CD14-positive monocyte (primary cell): ENCODE measurements at regions not wholly inside any gene's neighbourhood (a gene's known extent, or its start where the extent isn't known, plus 50 kb on each side); places are given as distances from the start of the nearest gene placed in this dataset.
"Not testable (repeated sequence)": the region's sequence is repeated elsewhere in the genome, so short reads cannot be mapped to it uniquely, and the experiment has no call there.

Experiments used
- DNase-seq, 3 donors: peaks; one replicate each; pipeline ENCODE4 v3.0.0-alpha.2; 2011 to 2022
- H2AFZ ChIP-seq: 2 replicates; pipeline ENCODE4 v1.6.0; 2012; ENCODE audit warnings: mild to moderate bottlenecking, low read depth, low read length, inconsistent platforms; ENCODE audit not compliant: insufficient read depth, poor library complexity, severe bottlenecking
- H3K27ac ChIP-seq, 2 donors: 1 replicate in 1 of 2; 2 replicates in 1 of 2; pipeline ENCODE4 v1.5.1; 2012 to 2013; ENCODE audit warnings: low read length in 2 of 2, control low read depth in 1 of 2, inconsistent platforms in 1 of 2, low read depth in 1 of 2, mild to moderate bottlenecking in 1 of 2
- H3K27me3 ChIP-seq, 2 donors: one replicate each; pipeline versions ENCODE4 v1.6.0 to v1.6.1; 2011 to 2013; ENCODE audit warnings: low read length in 2 of 2; ENCODE audit not compliant: control insufficient read depth in 2 of 2, insufficient read depth in 2 of 2
- H3K36me3 ChIP-seq, 2 donors: replicated peaks in 1 of 2; 1 replicate in 1 of 2; 2 replicates in 1 of 2; pipeline versions ENCODE4 v1.5.1 to v1.6.1; 2012 to 2013; ENCODE audit warnings: low read length in 2 of 2, control low read depth in 1 of 2, inconsistent platforms in 1 of 2, mild to moderate bottlenecking in 1 of 2; ENCODE audit not compliant: insufficient read depth in 2 of 2, control insufficient read depth in 1 of 2
- H3K4me1 ChIP-seq, 2 donors: 1 replicate in 1 of 2; 2 replicates in 1 of 2; pipeline versions ENCODE4 v1.5.1 to v1.6.1; 2012 to 2013; ENCODE audit warnings: low read length in 2 of 2, control low read depth in 1 of 2, inconsistent platforms in 1 of 2, mild to moderate bottlenecking in 1 of 2, moderate library complexity in 1 of 2; ENCODE audit not compliant: insufficient read depth in 2 of 2, control insufficient read depth in 1 of 2
- H3K4me2 ChIP-seq: replicated peaks from 2 replicates; pipeline ENCODE3; 2012; ENCODE audit warnings: low read length, moderate library complexity, mild to moderate bottlenecking; ENCODE audit not compliant: poor library complexity, severe bottlenecking; ENCODE audit errors: extremely low read depth
- H3K4me3 ChIP-seq, 3 experiments: fragments of 200-600 bp in 1 of 3; sonication (generic) in 1 of 3; replicated peaks in 1 of 3; 1 replicate in 2 of 3; 2 replicates in 1 of 3; pipeline ENCODE4 v1.5.1; 2011 to 2013; ENCODE audit warnings: low read length in 3 of 3, mild to moderate bottlenecking in 3 of 3, control low read depth in 2 of 3, low read depth in 2 of 3, inconsistent platforms in 1 of 3, moderate library complexity in 1 of 3
- H3K79me2 ChIP-seq: 2 replicates; pipeline ENCODE4 v1.6.0; 2012; ENCODE audit warnings: mild to moderate bottlenecking, control low read depth, inconsistent platforms, low read length, moderate library complexity; ENCODE audit not compliant: insufficient read depth
- H3K9ac ChIP-seq: 2 replicates; pipeline ENCODE4 v1.6.0; 2017; ENCODE audit warnings: low read length, mild to moderate bottlenecking; ENCODE audit not compliant: insufficient read depth, poor library complexity, severe bottlenecking
- H3K9me3 ChIP-seq, 2 donors: replicated peaks in 1 of 2; 1 replicate in 1 of 2; 2 replicates in 1 of 2; pipeline versions ENCODE4 v1.5.1 to v1.6.1; 2012 to 2013; ENCODE audit warnings: low read length in 2 of 2, control low read depth in 1 of 2; ENCODE audit not compliant: control insufficient read depth in 1 of 2, insufficient read depth in 1 of 2
- H4K20me1 ChIP-seq: 2 replicates; pipeline ENCODE4 v1.6.0; 2012; ENCODE audit warnings: mild to moderate bottlenecking, low read length, control low read depth, moderate library complexity; ENCODE audit not compliant: insufficient read depth
- H3K27ac Mint-ChIP-seq, 7 donors: one replicate each; pipeline ENCODE4 v1.8.0; 2020; ENCODE audit warnings: mild to moderate bottlenecking in 7 of 7, mixed read lengths in 7 of 7, moderate library complexity in 6 of 7, inconsistent platforms in 2 of 7
- H3K27me3 Mint-ChIP-seq, 3 donors: one replicate each; pipeline ENCODE4 v1.8.0; 2021 to 2022; ENCODE audit warnings: low read depth in 3 of 3, mild to moderate bottlenecking in 3 of 3, mixed read lengths in 3 of 3, moderate library complexity in 3 of 3, inconsistent platforms in 1 of 3
- H3K36me3 Mint-ChIP-seq, 2 donors: one replicate each; pipeline ENCODE4 v1.8.0; 2020; ENCODE audit warnings: mixed read lengths in 2 of 2, inconsistent platforms in 1 of 2, mild to moderate bottlenecking in 1 of 2
- H3K4me1 Mint-ChIP-seq: one replicate; pipeline ENCODE4 v1.8.0; 2020; ENCODE audit warnings: mild to moderate bottlenecking, mixed read lengths
- H3K4me3 Mint-ChIP-seq, 2 donors: one replicate each; pipeline ENCODE4 v1.8.0; 2020; ENCODE audit warnings: mild to moderate bottlenecking in 2 of 2, mixed read lengths in 2 of 2, moderate library complexity in 1 of 2
- H3K9me3 Mint-ChIP-seq, 7 donors: one replicate each; pipeline ENCODE4 v1.8.0; 2020 to 2022; ENCODE audit warnings: mixed read lengths in 7 of 7, mild to moderate bottlenecking in 6 of 7, moderate library complexity in 6 of 7, inconsistent platforms in 2 of 7
- WGBS: methylation state at CpG from one replicate; pipeline ENCODE4 v1.1.5; 2013; ENCODE audit warnings: missing lambda C conversion rate; ENCODE audit not compliant: insufficient coverage; 5-methylcytosine and 5-hydroxymethylcytosine counted together
- intact Hi-C, 2 donors: fragments of 100-400 bp; cut with micrococcal nuclease; formaldehyde crosslinking; loops; one replicate each; pipeline versions ENCODE4 v1.15.0 to v1.15.1; 2023

GRCh38 chr9:62837254-62837911 lies 1647.5 kb downstream of the SPATA31A7 start:
- H3K27ac ChIP-seq, H3K36me3 ChIP-seq, H3K4me2 ChIP-seq, intact Hi-C loops, H3K36me3 Mint-ChIP-seq, H3K27ac Mint-ChIP-seq, H4K20me1 ChIP-seq, H3K4me1 Mint-ChIP-seq, H3K79me2 ChIP-seq, H3K9me3 ChIP-seq, H3K9me3 Mint-ChIP-seq: not testable (repeated sequence)
- Histone ChIP-seq H3K27me3 (peaks cover 0 to 13% of the 10 kb centered on the region in 2 donors), H3K9ac (peak overlapping the region; percentile 49), H3K4me1 (peaks cover 5 to 14% of the 10 kb centered on the region in 2 donors), H2AFZ (peak overlapping the region; percentile 79), H3K4me3 (peak overlapping the region; percentile 24 to 73 (median 52))
- 2% methylated on average over 17 of the region's 50 CpGs for WGBS
- DNase-seq = peak in 1 of 3 donors; percentile 1
- Mint-ChIP-seq H3K4me3 (peak overlapping the region; percentile 43 to 55), H3K27me3 (peaks cover 13 to 35% (median 21%) of the 10 kb centered on the region in 3 donors)

GRCh38 chr9:62838024-62838718 lies 1648.3 kb downstream of the SPATA31A7 start:
- Histone ChIP-seq H3K4me2 (peak overlapping the region; percentile 56), H3K4me1 (peaks cover 5 to 14% of the 10 kb centered on the region in 2 donors), H3K9ac (peak overlapping the region; percentile 29), H2AFZ (peak overlapping the region; percentile 79), H3K4me3 (peak overlapping the region; percentile 41 to 73 (median 62)), H3K27me3 (peaks cover 0 to 18% of the 10 kb centered on the region in 2 donors)
- H3K27me3 Mint-ChIP-seq = peaks cover 17 to 41% (median 24%) of the 10 kb centered on the region in 3 donors
- H3K79me2 ChIP-seq, H3K27ac ChIP-seq, intact Hi-C loops, H4K20me1 ChIP-seq, H3K4me1 Mint-ChIP-seq, H3K36me3 ChIP-seq, H3K9me3 ChIP-seq, H3K36me3 Mint-ChIP-seq: not testable (repeated sequence)
- peak overlapping the region in 5 of 7 donors; percentile 48 to 82 (median 76) for H3K27ac Mint-ChIP-seq
- H3K4me3 Mint-ChIP-seq = peak overlapping the region; percentile 82 to 95
- whole genome bisulfite sequencing = under 1% methylated on average over 53 of the region's 60 CpGs
- DNase-seq = peak; percentile 55 to 66 (median 63)
- H3K9me3 Mint-ChIP-seq = peaks cover 4 to 15% (median 10%) of the 10 kb centered on the region in 7 donors

GRCh38 chr9:62839168-62839567 lies 1649.3 kb downstream of the SPATA31A7 start:
- H3K9me3 Mint-ChIP-seq = peaks cover 5 to 17% (median 12%) of the 10 kb centered on the region in 7 donors
- H3K4me3 Mint-ChIP-seq, H3K79me2 ChIP-seq, H3K36me3 ChIP-seq, H3K4me1 Mint-ChIP-seq, DNase-seq, H3K27ac ChIP-seq, H3K9ac ChIP-seq, H3K27ac Mint-ChIP-seq, H3K4me3 ChIP-seq, H4K20me1 ChIP-seq, H2AFZ ChIP-seq, H3K36me3 Mint-ChIP-seq, intact Hi-C loops, H3K9me3 ChIP-seq, H3K4me2 ChIP-seq: not testable (repeated sequence)
- H3K27me3 ChIP-seq = peaks cover 0 to 13% of the 10 kb centered on the region in 2 donors
- no CpG with 5 or more reads among the region's 2 CpGs for WGBS
- H3K4me1 ChIP-seq = peaks cover 5 to 14% of the 10 kb centered on the region in 2 donors
- H3K27me3 Mint-ChIP-seq = peaks cover 19 to 43% (median 22%) of the 10 kb centered on the region in 3 donors

- intact Hi-C loops, DNase-seq, H3K27ac ChIP-seq: not testable (repeated sequence)
These were observed 1653.3 kb downstream of the SPATA31A7 start for GRCh38 chr9:62843145-62843544.

More at GRCh38 chr9:62843145-62843544, 1653.3 kb downstream of the SPATA31A7 start:
- H2AFZ ChIP-seq, H3K36me3 ChIP-seq, H3K4me1 Mint-ChIP-seq, H3K27ac Mint-ChIP-seq, H3K4me3 Mint-ChIP-seq, H4K20me1 ChIP-seq, H3K9me3 ChIP-seq, H3K79me2 ChIP-seq, H3K36me3 Mint-ChIP-seq, H3K9ac ChIP-seq, H3K4me2 ChIP-seq, H3K4me3 ChIP-seq, H3K4me1 ChIP-seq: not testable (repeated sequence)
- peaks cover 5 to 23% (median 12%) of the 10 kb centered on the region in 7 donors for H3K9me3 Mint-ChIP-seq
- 88% methylated on average over 7 of the region's 9 CpGs for WGBS
- H3K27me3 ChIP-seq = peaks cover 0 to 13% of the 10 kb centered on the region in 2 donors
- H3K27me3 Mint-ChIP-seq = peaks cover 19 to 33% (median 22%) of the 10 kb centered on the region in 3 donors
